BLaER1 treated with 17β-estradiol and CSF1 and Interleukin-3, amounts not matched to agents 10 nM and 100 nM (cell line): ENCODE measurements at regions not wholly inside any gene's neighbourhood (a gene's known extent, or its start where the extent isn't known, plus 50 kb on each side); places are given as distances from the start of the nearest gene placed in this dataset.

Experiments
- H3K27ac ChIP-seq, 11 experiments: shearing (Covaris generic); formaldehyde crosslinking; 2 replicates each; pipeline ENCODE4 v1.8.1; 2022
- H3K27me3 ChIP-seq, 11 experiments: shearing (Covaris generic); formaldehyde crosslinking; 2 replicates each; pipeline ENCODE4 v1.8.1; 2022
- H3K36me3 ChIP-seq, 11 experiments: shearing (Covaris generic); formaldehyde crosslinking; 2 replicates each; pipeline ENCODE4 v1.8.1; 2022
- H3K4me1 ChIP-seq, 10 experiments: shearing (Covaris generic); formaldehyde crosslinking; 2 replicates each; pipeline ENCODE4 v1.8.1; 2022
- H3K4me2 ChIP-seq, 11 experiments: shearing (Covaris generic); formaldehyde crosslinking; 2 replicates each; pipeline ENCODE4 v1.8.1; 2022
- H3K4me3 ChIP-seq, 10 experiments: shearing (Covaris generic); formaldehyde crosslinking; 2 replicates each; pipeline ENCODE4 v1.8.1; 2022
- H3K9ac ChIP-seq, 11 experiments: shearing (Covaris generic); formaldehyde crosslinking; 2 replicates each; pipeline ENCODE4 v1.8.1; 2022
- H3K9me3 ChIP-seq, 11 experiments: shearing (Covaris generic); formaldehyde crosslinking; replicated peaks in 1 of 11; 2 replicates each; pipeline ENCODE4 v1.8.1; 2022
- H4K20me1 ChIP-seq, 11 experiments: shearing (Covaris generic); formaldehyde crosslinking; 2 replicates each; pipeline ENCODE4 v1.8.1; 2022
- Cebpa-rat ChIP-seq, 11 experiments: shearing (Covaris generic); IDR thresholded peaks; 2 replicates each; pipeline ENCODE4 v1.8.1; 2022

- Histone ChIP-seq H3K36me3 (no peaks in the 10 kb centered on the region), H3K27me3 (no peaks in the 10 kb centered on the region), H3K27ac (no peak overlapping the region), H3K4me1 (no peaks in the 10 kb centered on the region), H3K4me3 (no peak overlapping the region), H4K20me1 (no peaks in the 10 kb centered on the region), H3K4me2 (no peak overlapping the region), H3K9ac (no peak overlapping the region), H3K9me3 (no peaks in the 10 kb centered on the region)
- TF ChIP-seq Cebpa-rat (IDR thresholded peaks at IDR 0.05) = no peak
These were observed 1453.3 kb downstream of the MAT2B start for GRCh38 chr5:164958688-164959087.

DNA sequence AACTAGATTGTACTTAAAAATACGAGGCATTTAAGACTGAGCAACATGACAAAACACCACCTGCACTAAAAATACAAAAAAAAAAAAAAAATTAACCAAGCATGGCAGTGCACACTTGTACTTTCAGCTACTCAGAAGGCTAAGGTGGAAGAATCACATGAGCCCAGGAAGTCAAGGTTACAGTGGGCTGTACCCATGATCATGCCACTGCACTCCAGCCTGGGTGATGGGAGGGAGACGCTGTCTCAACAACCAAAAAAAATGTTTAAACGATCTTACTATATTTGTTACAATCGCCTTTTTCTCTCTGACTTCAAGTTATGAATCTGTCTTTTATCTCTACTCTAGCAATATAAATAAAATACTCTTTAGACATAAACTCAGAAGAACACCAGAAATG, 1454.3 kb downstream of the MAT2B start:
- no peaks in the 10 kb centered on the region for H3K4me1 ChIP-seq
- no peak overlapping the region for H3K4me3 ChIP-seq
- H4K20me1 ChIP-seq = no peaks in the 10 kb centered on the region
- no peak overlapping the region for H3K9ac ChIP-seq
- H3K9me3 ChIP-seq = no peaks in the 10 kb centered on the region
- no peaks in the 10 kb centered on the region for H3K27me3 ChIP-seq
- TF ChIP-seq Cebpa-rat (IDR thresholded peaks at IDR 0.05) = no peak
- no peak overlapping the region for H3K27ac ChIP-seq
- H3K4me2 ChIP-seq = no peak overlapping the region
- H3K36me3 ChIP-seq = no peaks in the 10 kb centered on the region

GRCh38 chr5:164962329-164962961, 1457.0 kb downstream of the MAT2B start:
- Histone ChIP-seq H4K20me1 (no peaks in the 10 kb centered on the region), H3K9me3 (no peaks in the 10 kb centered on the region), H3K36me3 (no peaks in the 10 kb centered on the region), H3K27ac (no peak overlapping the region), H3K9ac (no peak overlapping the region), H3K4me3 (no peak overlapping the region), H3K4me2 (no peak overlapping the region), H3K4me1 (no peaks in the 10 kb centered on the region), H3K27me3 (no peaks in the 10 kb centered on the region)
- TF ChIP-seq Cebpa-rat (IDR thresholded peaks at IDR 0.05) = no peak

GRCh38 chr5:164966611-164967010, 1461.2 kb downstream of the MAT2B start:
- Histone ChIP-seq H3K4me3 (no peak overlapping the region), H3K4me2 (no peak overlapping the region), H3K9me3 (peaks cover 4 to 18% (median 12%) of the 10 kb centered on the region in 11 experiments; a peak in 15 of 22 replicates), H3K9ac (no peak overlapping the region), H3K27me3 (no peaks in the 10 kb centered on the region), H3K36me3 (no peaks in the 10 kb centered on the region), H3K4me1 (no peaks in the 10 kb centered on the region), H4K20me1 (no peaks in the 10 kb centered on the region), H3K27ac (no peak overlapping the region)
- no peak for TF ChIP-seq Cebpa-rat (IDR thresholded peaks at IDR 0.05)

DNA sequence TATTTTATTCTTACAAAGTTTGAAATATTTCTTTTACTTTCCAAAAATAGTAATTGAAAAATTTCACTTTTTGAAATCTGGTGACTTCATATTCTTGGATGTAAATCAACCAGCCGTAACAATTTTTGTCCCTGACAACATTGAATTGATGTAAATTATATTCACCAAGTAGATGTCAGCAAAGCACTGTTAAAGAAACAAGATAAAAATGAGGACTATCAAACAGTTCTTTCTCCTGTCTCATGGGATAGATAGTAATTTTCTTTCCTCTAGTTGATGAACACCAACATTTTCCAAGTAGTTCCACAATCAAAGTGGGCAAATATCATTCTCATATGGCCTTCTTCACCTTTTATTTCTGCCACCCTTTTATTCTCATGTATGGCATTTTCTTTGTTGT, 1461.9 kb downstream of the MAT2B start:
- Histone ChIP-seq H3K4me3 (no peak overlapping the region), H3K27me3 (no peaks in the 10 kb centered on the region), H4K20me1 (no peaks in the 10 kb centered on the region), H3K27ac (no peak overlapping the region), H3K36me3 (no peaks in the 10 kb centered on the region), H3K9ac (no peak overlapping the region), H3K4me1 (no peaks in the 10 kb centered on the region), H3K4me2 (no peak overlapping the region), H3K9me3 (peaks cover 4 to 18% (median 12%) of the 10 kb centered on the region in 11 experiments; a peak in 15 of 22 replicates)
- TF ChIP-seq Cebpa-rat (IDR thresholded peaks at IDR 0.05) = no peak

DNA sequence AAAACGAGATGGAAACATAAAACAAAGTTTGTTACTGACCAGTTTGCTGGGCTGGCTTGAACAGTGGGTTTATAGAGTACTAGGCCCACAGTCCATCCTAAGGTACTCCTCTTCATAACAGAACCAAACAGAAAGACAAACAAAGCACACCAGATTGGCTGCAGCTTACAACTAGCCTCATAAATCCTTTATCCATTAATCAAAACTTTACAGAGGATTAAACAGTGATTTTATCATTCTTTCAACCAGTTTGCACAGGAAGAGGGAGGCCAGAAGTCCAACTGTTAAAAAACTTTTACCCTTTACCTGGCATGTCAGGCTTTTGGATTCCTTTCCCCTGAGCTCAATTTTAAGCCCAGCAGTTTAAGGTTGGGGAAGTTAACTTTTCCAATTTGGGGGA, 1467.6 kb downstream of the MAT2B start:
- Histone ChIP-seq H3K9me3 (peaks cover 13 to 60% (median 29%) of the 10 kb centered on the region in 11 experiments; a peak in 17 of 22 replicates), H3K4me1 (no peaks in the 10 kb centered on the region), H3K27ac (no peak overlapping the region), H3K4me2 (no peak overlapping the region), H3K4me3 (no peak overlapping the region), H3K27me3 (no peaks in the 10 kb centered on the region), H3K36me3 (no peaks in the 10 kb centered on the region), H4K20me1 (no peaks in the 10 kb centered on the region), H3K9ac (no peak overlapping the region)
- no peak for TF ChIP-seq Cebpa-rat (IDR thresholded peaks at IDR 0.05)

GRCh38 chr5:164975986-164976385, 1470.6 kb downstream of the MAT2B start:
- H3K4me1 ChIP-seq = no peaks in the 10 kb centered on the region
- no peaks in the 10 kb centered on the region for H3K27me3 ChIP-seq
- no peak overlapping the region for H3K4me2 ChIP-seq
- H4K20me1 ChIP-seq = no peaks in the 10 kb centered on the region
- no peak overlapping the region for H3K4me3 ChIP-seq
- H3K27ac ChIP-seq = no peak overlapping the region
- no peak for TF ChIP-seq Cebpa-rat (IDR thresholded peaks at IDR 0.05)
- peaks cover 0 to 45% (median 17%) of the 10 kb centered on the region in 11 experiments; a peak in 15 of 22 replicates for H3K9me3 ChIP-seq
- H3K36me3 ChIP-seq = no peaks in the 10 kb centered on the region
- H3K9ac ChIP-seq = no peak overlapping the region

DNA sequence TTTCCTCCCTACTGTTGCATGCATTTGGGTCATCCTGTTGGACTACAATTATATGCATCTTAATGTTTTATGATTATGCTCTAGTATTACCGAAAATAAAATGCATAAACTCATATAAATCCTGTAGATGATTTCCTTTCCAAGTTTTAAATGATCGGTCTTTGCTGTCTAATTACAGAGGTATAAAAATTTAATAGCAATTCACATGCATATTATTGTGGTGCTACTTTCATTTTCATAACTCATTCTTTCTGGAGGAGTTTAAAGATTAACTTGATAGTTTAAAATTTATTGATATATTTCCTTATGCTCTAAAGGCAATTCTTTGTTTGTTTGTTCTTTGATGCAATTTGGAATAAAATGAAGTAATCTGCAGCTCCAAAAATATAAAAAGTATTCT, 1475.1 kb downstream of the MAT2B start:
- TF ChIP-seq Cebpa-rat (IDR thresholded peaks at IDR 0.05) = no peak
- Histone ChIP-seq H3K4me3 (no peak overlapping the region), H3K27me3 (no peaks in the 10 kb centered on the region), H4K20me1 (no peaks in the 10 kb centered on the region), H3K9me3 (peaks cover 0 to 24% (median 12%) of the 10 kb centered on the region in 11 experiments; a peak in 14 of 22 replicates), H3K4me1 (no peaks in the 10 kb centered on the region), H3K36me3 (no peaks in the 10 kb centered on the region), H3K9ac (no peak overlapping the region), H3K27ac (no peak overlapping the region), H3K4me2 (no peak overlapping the region)

DNA sequence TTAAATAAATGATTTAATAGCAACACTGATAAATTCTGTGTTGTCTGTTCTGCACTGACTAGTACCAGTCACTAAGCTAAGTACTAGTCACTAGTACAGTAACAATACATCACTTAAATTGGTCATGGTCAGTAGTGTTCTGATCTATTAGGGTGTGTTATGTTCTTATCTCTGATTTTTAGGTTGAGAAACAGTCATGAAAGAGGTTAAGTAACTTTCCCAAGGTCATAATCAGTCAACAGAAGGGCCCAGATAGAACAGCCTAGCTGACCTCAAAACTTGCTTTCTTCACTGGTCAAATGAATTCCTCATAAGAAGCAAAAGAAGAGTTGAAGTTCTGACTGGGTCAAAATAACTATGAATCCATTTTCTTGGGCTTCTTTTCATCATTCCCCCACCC, 1492.7 kb downstream of the MAT2B start:
- Histone ChIP-seq H3K9me3 (no peaks in the 10 kb centered on the region), H3K27me3 (no peaks in the 10 kb centered on the region), H3K4me1 (no peaks in the 10 kb centered on the region), H3K4me2 (no peak overlapping the region), H3K36me3 (no peaks in the 10 kb centered on the region), H4K20me1 (no peaks in the 10 kb centered on the region), H3K27ac (no peak overlapping the region), H3K9ac (no peak overlapping the region), H3K4me3 (no peak overlapping the region)
- TF ChIP-seq Cebpa-rat (IDR thresholded peaks at IDR 0.05) = no peak

- Histone ChIP-seq H3K36me3 (no peaks in the 10 kb centered on the region), H3K9ac (no peak overlapping the region), H3K4me2 (no peak overlapping the region), H3K4me1 (no peaks in the 10 kb centered on the region), H3K27ac (no peak overlapping the region), H3K9me3 (no peaks in the 10 kb centered on the region), H4K20me1 (no peaks in the 10 kb centered on the region), H3K27me3 (no peaks in the 10 kb centered on the region), H3K4me3 (no peak overlapping the region)
- no peak for TF ChIP-seq Cebpa-rat (IDR thresholded peaks at IDR 0.05)
These were observed 1493.2 kb downstream of the MAT2B start for GRCh38 chr5:164998590-164998989.
